GM23338 (cell line): ENCODE measurements at regions not wholly inside any gene's neighbourhood (a gene's known extent, or its start where the extent isn't known, plus 50 kb on each side); places are given as distances from the start of the nearest gene placed in this dataset.
"Not testable (repeated sequence)": the region's sequence is repeated elsewhere in the genome, so short reads cannot be mapped to it uniquely, and the experiment has no call there.

Experiments
- CREB1 ChIP-seq: fragments of 250-450 bp; sonication (Bioruptor Pico); IDR thresholded peaks from 2 replicates; pipeline ENCODE4 v1.5.0; 2020; ENCODE audit warnings: low read depth, mild to moderate bottlenecking, moderate library complexity
- CTCF ChIP-seq, 2 experiments: fragments of 200-600 bp in 1 of 2; sonication (generic) in 1 of 2; conservative IDR thresholded peaks; 2 replicates each; pipeline versions ENCODE4 v1.5.1 to v1.6.1; 2016 to 2017; ENCODE audit warnings: antibody characterized with exemption in 2 of 2, low read depth in 2 of 2, mild to moderate bottlenecking in 2 of 2, moderate library complexity in 1 of 2
- EZH2 ChIP-seq: fragments of 200-600 bp; sonication (generic); IDR thresholded peaks from one replicate; pipeline ENCODE4 v1.8.0; 2017; ENCODE audit warnings: antibody characterized with exemption, mild to moderate bottlenecking, low read depth; ENCODE audit not compliant: unreplicated experiment
- EZH2phosphoT487 ChIP-seq: fragments of 200-600 bp; sonication (generic); IDR thresholded peaks from one replicate; pipeline ENCODE4 v1.8.1; 2018; ENCODE audit warnings: antibody characterized with exemption; ENCODE audit not compliant: unreplicated experiment
- POLR2AphosphoS5 ChIP-seq: IDR thresholded peaks from 2 replicates; pipeline ENCODE4 v1.6.1; 2016; ENCODE audit warnings: antibody characterized with exemption, low read depth
- ZNF331 ChIP-seq: fragments of 250-450 bp; sonication (Bioruptor Pico); IDR thresholded peaks from 2 replicates; pipeline ENCODE4 v1.5.0; 2020; ENCODE audit warnings: low read depth, mild to moderate bottlenecking, moderate library complexity

- TF ChIP-seq CTCF (conservative IDR thresholded peaks at IDR 0.05; ENCODE audit: low read depth in 2 of 2); EZH2; EZH2phosphoT487; CREB1 (CRISPR knock-in tag); POLR2AphosphoS5; ZNF331 (CRISPR knock-in tag): not testable (repeated sequence)
Measured at GRCh38 chr1:149204396-149204795, 101.0 kb upstream of the NBPF9 start.
